Mammary epithelial cell (primary cell): ENCODE measurements at regions not wholly inside any gene's neighbourhood (a gene's known extent, or its start where the extent isn't known, plus 50 kb on each side); places are given as distances from the start of the nearest gene placed in this dataset.

Experiments
- CTCF ChIP-seq, 2 donors: IDR thresholded peaks in 1 of 2; conservative IDR thresholded peaks in 1 of 2; 2 replicates each; pipeline ENCODE4 v1.5.1; 2011 to 2012; ENCODE audit warnings: inconsistent platforms in 2 of 2, low read length in 2 of 2, mild to moderate bottlenecking in 2 of 2, control low read depth in 1 of 2, low read depth in 1 of 2; ENCODE audit not compliant: insufficient read depth in 1 of 2; ENCODE audit errors: extremely low read depth in 1 of 2
- EZH2 ChIP-seq: IDR thresholded peaks from 2 replicates; pipeline ENCODE4 v1.6.1; 2012; ENCODE audit warnings: low read length, inconsistent platforms, borderline replicate concordance

DNA sequence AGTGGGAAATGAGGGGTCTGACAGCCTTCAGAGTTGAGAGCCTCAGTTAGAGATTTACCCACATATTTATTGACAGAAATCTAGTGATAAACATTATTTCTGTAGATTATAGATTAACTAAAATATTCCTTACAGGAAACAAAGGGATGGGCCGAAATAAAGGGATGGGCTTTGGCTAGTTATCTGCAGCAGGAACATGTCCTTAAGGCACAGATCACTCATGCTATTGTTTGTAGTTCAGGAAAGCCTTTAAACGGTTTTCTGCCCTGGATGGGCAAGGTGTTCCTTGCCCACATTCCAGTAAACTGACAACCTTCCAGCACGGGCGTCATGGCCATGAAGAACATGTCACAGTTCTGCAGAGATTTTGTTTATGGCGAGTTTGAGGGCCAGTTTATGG, 154.8 kb upstream of the TOM1L1 start:
- TF ChIP-seq CTCF (conservative IDR thresholded peaks at IDR 0.05 in 1 of 2, IDR thresholded peaks at IDR 0.05 in 1 of 2; ENCODE audit: extremely low read depth in 1 of 2, insufficient read depth in 1 of 2, low read depth in 1 of 2, low read length in 2 of 2): no peak
- TF ChIP-seq EZH2: no peak
